ENCODE measurements at regions not wholly inside any gene's neighbourhood (a gene's known extent, or its start where the extent isn't known, plus 50 kb on each side); places are given as distances from the start of the nearest gene placed in this dataset.
A peak's percentile ranks its signal among the peaks of the same experiment; 100 is the strongest.

GRCh38 chr11:94671553-94672366, 96.4 kb upstream of the AMOTL1 start:
- peak; percentile 6 for DNase-seq (ENCODE audit: low read depth)

GRCh38 chr11:94672636-94673035, 95.5 kb upstream of the AMOTL1 start:
- DNase-seq (ENCODE audit: low read depth): no peak

GRCh38 chr11:94673386-94673785, 94.8 kb upstream of the AMOTL1 start:
- DNase-seq (ENCODE audit: low read depth): no peak

- DNase-seq (ENCODE audit: low read depth): no peak
These were observed 94.1 kb upstream of the AMOTL1 start for GRCh38 chr11:94673951-94674491.

- DNase-seq (ENCODE audit: low read depth): no peak
These were observed 92.9 kb upstream of the AMOTL1 start for GRCh38 chr11:94675239-94675638.

- DNase-seq (ENCODE audit: low read depth): no peak
These were observed 92.3 kb upstream of the AMOTL1 start for GRCh38 chr11:94675813-94676212.

GRCh38 chr11:94676814-94677213, 91.3 kb upstream of the AMOTL1 start:
- no peak for DNase-seq (ENCODE audit: low read depth)

GRCh38 chr11:94678236-94678635, 89.9 kb upstream of the AMOTL1 start:
- DNase-seq (ENCODE audit: low read depth): no peak

- DNase-seq (ENCODE audit: low read depth): no peak
These were observed 89.3 kb upstream of the AMOTL1 start for GRCh38 chr11:94678901-94679300.

GRCh38 chr11:94680426-94680825, 87.7 kb upstream of the AMOTL1 start:
- no peak for DNase-seq (ENCODE audit: low read depth)

GRCh38 chr11:94681140-94681539, 87.0 kb upstream of the AMOTL1 start:
- no peak for DNase-seq (ENCODE audit: low read depth)

- DNase-seq (ENCODE audit: low read depth): no peak
These were observed 86.3 kb upstream of the AMOTL1 start for GRCh38 chr11:94681852-94682251.

- no peak for DNase-seq (ENCODE audit: low read depth)
These were observed 73.7 kb upstream of the AMOTL1 start for GRCh38 chr11:94694309-94695060.

- no peak for DNase-seq (ENCODE audit: low read depth)
These were observed 71.0 kb upstream of the AMOTL1 start for GRCh38 chr11:94697156-94697555.

- no peak for DNase-seq (ENCODE audit: low read depth)
These were observed 67.5 kb upstream of the AMOTL1 start for GRCh38 chr11:94700622-94701021.

- no peak for DNase-seq (ENCODE audit: low read depth)
These were observed 65.7 kb upstream of the AMOTL1 start for GRCh38 chr11:94702481-94702880.

GRCh38 chr11:94705419-94705818, 62.7 kb upstream of the AMOTL1 start:
- no peak for DNase-seq (ENCODE audit: low read depth)

- peak; percentile 29 for DNase-seq (ENCODE audit: low read depth)
These were observed 62.1 kb upstream of the AMOTL1 start for GRCh38 chr11:94705891-94706615.

- DNase-seq (ENCODE audit: low read depth): no peak
These were observed 60.0 kb upstream of the AMOTL1 start for GRCh38 chr11:94708176-94708575.

- no peak for DNase-seq (ENCODE audit: low read depth)
These were observed 59.5 kb upstream of the AMOTL1 start for GRCh38 chr11:94708642-94709041.

GRCh38 chr11:94715225-94715624, 52.9 kb upstream of the AMOTL1 start:
- DNase-seq (ENCODE audit: low read depth): no peak

GRCh38 chr11:94717667-94718066, 50.5 kb upstream of the AMOTL1 start:
- no peak for DNase-seq (ENCODE audit: low read depth)

Measured in Daoy (cell line).